Heart right ventricle (tissue), 16 donors: ENCODE measurements at regions not wholly inside any gene's neighbourhood (a gene's known extent, or its start where the extent isn't known, plus 50 kb on each side); places are given as distances from the start of the nearest gene placed in this dataset.

Experiments
- ATAC-seq, 8 donors: fragments of 200-7000 bp; cut with Tn5 transposase; one replicate each; pipeline ENCODE4 v1.9.1; 2020; ENCODE audit warnings: mild to moderate bottlenecking in 8 of 8, moderate library complexity in 8 of 8, moderate number of reproducible peaks in 1 of 8
- DNase-seq, 2 donors: peaks; one replicate each; pipeline ENCODE4 v3.0.0-alpha.2; 2020
- H3K27ac ChIP-seq, 10 donors: fragments of 200-600 bp; sonication (generic) in 2 of 10; one replicate each; pipeline versions ENCODE4 v1.5.0 to v1.8.0; 2020 to 2022; ENCODE audit warnings: mild to moderate bottlenecking in 3 of 10
- H3K27me3 ChIP-seq, 7 donors: fragments of 200-600 bp; one replicate each; pipeline ENCODE4 v1.8.0; 2021 to 2022; ENCODE audit warnings: mild to moderate bottlenecking in 2 of 7
- H3K36me3 ChIP-seq, 9 donors: fragments of 200-600 bp; sonication (generic) in 1 of 9; one replicate each; pipeline versions ENCODE4 v1.5.0 to v1.8.0; 2020 to 2022; ENCODE audit warnings: mild to moderate bottlenecking in 2 of 9
- H3K4me1 ChIP-seq, 9 donors: fragments of 200-600 bp; sonication (generic) in 1 of 9; one replicate each; pipeline versions ENCODE4 v1.5.0 to v1.8.0; 2020 to 2022; ENCODE audit warnings: mild to moderate bottlenecking in 4 of 9
- H3K4me3 ChIP-seq, 10 donors: fragments of 200-600 bp; sonication (generic) in 2 of 10; one replicate each; pipeline versions ENCODE4 v1.5.0 to v1.8.0; 2020 to 2022; ENCODE audit warnings: mild to moderate bottlenecking in 7 of 10, moderate library complexity in 2 of 10
- H3K9me3 ChIP-seq, 11 donors: fragments of 200-600 bp in 10 of 11; sonication (generic) in 2 of 11; one replicate each; pipeline versions ENCODE4 v1.5.0 to v1.8.0; 2013 to 2022; ENCODE audit warnings: mild to moderate bottlenecking in 2 of 11, control low read depth in 1 of 11, moderate library complexity in 1 of 11
- WGBS, 2 donors: extraction: QIAGEN DNeasy Blood & Tissue Kit; methylation state at CpG; one replicate each; pipeline ENCODE4 v1.1.7; 2013; ENCODE audit warnings: inconsistent platforms in 1 of 2; 5-methylcytosine and 5-hydroxymethylcytosine counted together
- intact Hi-C, 10 donors: fragments of 100-400 bp; cut with DNase I; formaldehyde crosslinking; loops; one replicate each; pipeline versions ENCODE4 v1.11.1 to v1.14.2; 2022
- TF ChIP-seq, protein P1 (sequence below), 9 donors: fragments of 200-600 bp; sonication (generic) in 2 of 9; IDR thresholded peaks; one replicate each; pipeline versions ENCODE4 v1.5.0 to v1.8.0; 2021 to 2022; ENCODE audit warnings: antibody characterized with exemption in 9 of 9, mild to moderate bottlenecking in 5 of 9, moderate library complexity in 1 of 9
- donor health status: Arrhythmogenic right ventricular cardiomyopathy.
- donor health status: ischemic (EF 13 %, LVEDD 7.1; RV severe dilation, severe dysfunction).
- donor health status: healthy with polysubstance abuse.
- donor health status: DM: no; HTN: yes; CAD: no.
- donor health status: DM: no; HTN: no; CAD: no.
- donor health status: ischemic (EF 25% LVEDD 6.9; RV normal size, moderate dysfunction).
- donor health status: ischemic (EF 25% LVEDD 5.7; RV mildly dilated, moderate dysfunction).
- donor health status: healthy.
- donor health status: DM: yes; HTN: yes; CAD: no.
- donor health status: Ischemic cardiomyopathy.
- donor health status: ischemic (EF 35%, LVEDD 5.7; RV mildly dilated, moderate dysfunction).
- donor health status: nonischemic (EF 11% LVEDD 7.7; RV severe dilation, severe dysfunction).
- donor health status: DM: yes; HTN: yes; CAD: no.
- donor health status: PGD.
- donor health status: ischemic (EF 29% LVEDD 5.4; RV normal size, mild dysfunction).
- donor health status: nonischemic (EF 23%, LVEDD 6.1; RV moderate dilation, normal function).

DNA sequence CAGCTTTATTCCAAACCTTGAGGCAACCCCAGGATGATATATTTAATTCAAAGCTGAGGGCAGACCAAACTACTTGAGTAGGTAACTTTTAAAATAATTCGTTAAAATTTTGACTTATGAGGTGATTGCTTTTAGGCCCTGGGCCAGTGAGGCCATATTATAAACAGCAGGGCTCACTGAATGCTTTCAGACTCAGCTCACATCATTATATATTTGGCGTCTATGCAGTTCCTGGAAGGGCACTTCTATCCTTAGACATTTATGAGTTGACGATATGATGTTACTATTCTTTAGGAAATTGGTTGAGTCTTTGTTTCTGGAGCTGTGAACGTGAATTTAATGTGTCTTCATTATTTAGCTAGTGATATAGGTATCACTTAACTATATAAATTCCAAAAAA, 400.1 kb downstream of the PDHA2 start:
- no peaks in the 10 kb centered on the region for H3K27me3 ChIP-seq
- no peaks in the 10 kb centered on the region for H3K4me1 ChIP-seq
- 74 to 92% methylated on average over 4 of the region's 4 CpGs for WGBS, 2 donors
- ATAC-seq (no peak), DNase-seq (no peak)
- H3K4me3 ChIP-seq, result no peak overlapping the region
- peaks cover 0 to 31% (median 8%) of the 10 kb centered on the region in 11 donors for H3K9me3 ChIP-seq
- intact Hi-C loops, result no loop called here
- no peak overlapping the region for H3K27ac ChIP-seq
- H3K36me3 ChIP-seq, result no peaks in the 10 kb centered on the region
- TF ChIP-seq, protein P1, sequence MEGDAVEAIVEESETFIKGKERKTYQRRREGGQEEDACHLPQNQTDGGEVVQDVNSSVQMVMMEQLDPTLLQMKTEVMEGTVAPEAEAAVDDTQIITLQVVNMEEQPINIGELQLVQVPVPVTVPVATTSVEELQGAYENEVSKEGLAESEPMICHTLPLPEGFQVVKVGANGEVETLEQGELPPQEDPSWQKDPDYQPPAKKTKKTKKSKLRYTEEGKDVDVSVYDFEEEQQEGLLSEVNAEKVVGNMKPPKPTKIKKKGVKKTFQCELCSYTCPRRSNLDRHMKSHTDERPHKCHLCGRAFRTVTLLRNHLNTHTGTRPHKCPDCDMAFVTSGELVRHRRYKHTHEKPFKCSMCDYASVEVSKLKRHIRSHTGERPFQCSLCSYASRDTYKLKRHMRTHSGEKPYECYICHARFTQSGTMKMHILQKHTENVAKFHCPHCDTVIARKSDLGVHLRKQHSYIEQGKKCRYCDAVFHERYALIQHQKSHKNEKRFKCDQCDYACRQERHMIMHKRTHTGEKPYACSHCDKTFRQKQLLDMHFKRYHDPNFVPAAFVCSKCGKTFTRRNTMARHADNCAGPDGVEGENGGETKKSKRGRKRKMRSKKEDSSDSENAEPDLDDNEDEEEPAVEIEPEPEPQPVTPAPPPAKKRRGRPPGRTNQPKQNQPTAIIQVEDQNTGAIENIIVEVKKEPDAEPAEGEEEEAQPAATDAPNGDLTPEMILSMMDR (IDR thresholded peaks at IDR 0.05), result no peak

DNA sequence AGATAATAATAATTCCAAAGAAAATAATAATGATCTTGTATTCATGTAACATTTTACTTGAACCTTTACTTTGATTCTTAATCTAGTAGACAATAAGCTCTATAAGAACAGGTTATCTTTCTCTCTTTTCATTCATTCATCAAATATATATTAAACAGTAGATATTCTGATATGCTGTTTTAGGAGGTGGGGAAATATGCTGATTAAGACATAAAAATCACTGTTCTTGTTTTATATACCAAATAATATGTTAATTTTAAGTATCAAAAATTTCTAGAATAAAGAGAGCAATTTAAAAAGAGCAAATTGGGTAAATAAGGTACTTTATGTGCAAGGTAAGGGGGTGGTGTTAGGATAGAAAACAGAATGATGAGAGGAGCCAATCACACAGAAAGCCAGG, 401.9 kb downstream of the PDHA2 start:
- no peaks in the 10 kb centered on the region for H3K36me3 ChIP-seq
- H3K27ac ChIP-seq, result no peak overlapping the region
- ATAC-seq (no peak), DNase-seq (no peak)
- H3K27me3 ChIP-seq, result no peaks in the 10 kb centered on the region
- no peaks in the 10 kb centered on the region for H3K4me1 ChIP-seq
- TF ChIP-seq, protein P1 (IDR thresholded peaks at IDR 0.05), result no peak
- H3K9me3 ChIP-seq, result peaks cover 0 to 15% (median 4%) of the 10 kb centered on the region in 11 donors
- intact Hi-C loops, result no loop called here
- H3K4me3 ChIP-seq, result no peak overlapping the region

DNA sequence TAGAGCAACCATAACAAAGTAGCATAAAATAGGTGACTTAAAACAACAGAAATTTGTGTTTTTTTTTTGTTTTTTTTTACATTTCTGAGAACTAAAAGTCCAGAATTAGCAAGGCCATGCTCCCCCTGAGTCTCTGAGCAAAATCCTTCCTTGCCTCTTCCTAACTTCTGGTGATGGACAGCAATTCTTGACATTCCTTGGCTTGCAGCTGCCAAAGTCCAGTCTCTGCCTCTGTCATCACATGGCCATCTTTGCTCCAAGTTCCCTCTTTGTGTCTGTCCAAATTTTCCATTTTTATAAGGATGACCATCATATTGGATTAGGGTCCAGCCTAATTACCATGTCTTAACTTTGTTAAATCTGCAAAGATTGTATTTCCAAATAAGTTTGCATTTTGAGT, 407.2 kb downstream of the PDHA2 start:
- H3K9me3 ChIP-seq, result peaks cover 0 to 2% (median 0%) of the 10 kb centered on the region in 11 donors
- intact Hi-C loops, result no loop called here
- no peak for ATAC-seq
- TF ChIP-seq, protein P1 (IDR thresholded peaks at IDR 0.05), result no peak
- H3K4me3 ChIP-seq, result no peak overlapping the region
- H3K36me3 ChIP-seq, result no peaks in the 10 kb centered on the region
- H3K27me3 ChIP-seq, result no peaks in the 10 kb centered on the region
- H3K27ac ChIP-seq, result no peak overlapping the region
- DNase-seq, result no peak
- H3K4me1 ChIP-seq, result no peaks in the 10 kb centered on the region

DNA sequence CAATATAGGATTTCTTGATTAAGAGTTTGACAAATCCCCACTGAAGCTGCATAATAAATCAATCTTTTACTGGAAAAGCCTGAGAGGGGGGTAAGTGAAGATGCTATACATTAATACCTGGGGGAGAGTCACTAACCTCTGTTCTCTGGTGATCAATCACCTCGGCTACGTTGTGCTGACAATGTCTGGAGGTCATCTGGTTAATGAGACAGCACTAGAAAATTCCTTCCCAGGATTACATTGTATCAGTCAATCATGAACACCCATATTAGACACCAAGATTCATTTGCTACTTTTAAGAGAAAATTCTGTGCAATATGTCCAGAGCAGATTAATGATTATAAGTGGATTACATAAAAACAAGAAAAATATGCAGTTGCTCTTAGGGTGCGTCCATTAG, 408.3 kb downstream of the PDHA2 start:
- TF ChIP-seq, protein P1 (IDR thresholded peaks at IDR 0.05), result no peak
- H3K36me3 ChIP-seq, result no peaks in the 10 kb centered on the region
- H3K27me3 ChIP-seq, result no peaks in the 10 kb centered on the region
- H3K9me3 ChIP-seq, result peaks cover 0 to 6% (median 0%) of the 10 kb centered on the region in 11 donors
- DNase-seq (no peak), ATAC-seq (no peak)
- no peak overlapping the region for H3K4me3 ChIP-seq
- intact Hi-C loops, result no loop called here
- WGBS, 2 donors, result 64 to 65% methylated on average over 3 of the region's 3 CpGs
- H3K27ac ChIP-seq, result no peak overlapping the region
- H3K4me1 ChIP-seq, result no peaks in the 10 kb centered on the region
